GM18861 (cell line): ENCODE measurements at regions not wholly inside any gene's neighbourhood (a gene's known extent, or its start where the extent isn't known, plus 50 kb on each side); places are given as distances from the start of the nearest gene placed in this dataset.
"Not testable (repeated sequence)": the region's sequence is repeated elsewhere in the genome, so short reads cannot be mapped to it uniquely, and the experiment has no call there.

Experiments
- ATAC-seq: cut with Tn5 transposase; IDR thresholded peaks from one replicate; pipeline ENCODE4 v1.9.1; 2021; ENCODE audit not compliant: unreplicated experiment

- ATAC-seq, result peak; percentile 49
Measured at GRCh38 chr10:60479305-60480020, 89.8 kb upstream of the ANK3 start.

- ATAC-seq, result no peak
Measured at GRCh38 chr10:60476451-60476850, 86.8 kb upstream of the ANK3 start.

DNA sequence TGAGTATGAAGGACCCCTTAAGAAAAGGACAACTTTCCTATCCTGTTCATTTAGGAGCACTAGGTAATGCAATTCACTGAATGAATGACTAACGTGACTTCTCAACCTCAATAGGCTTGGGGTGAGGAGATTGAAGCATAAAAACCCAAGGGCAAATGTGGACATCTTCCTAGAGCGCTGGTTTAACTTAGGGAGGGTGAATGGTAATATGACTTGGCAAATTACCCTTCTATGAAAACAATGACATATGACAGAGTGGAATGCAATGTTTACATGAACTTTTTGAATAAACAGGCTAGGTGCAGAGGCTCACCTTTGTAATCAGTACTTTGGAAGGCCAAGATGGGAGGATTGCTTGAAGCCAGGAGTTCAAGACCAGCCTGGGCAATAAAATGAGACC lies 83.9 kb upstream of the ANK3 start:
- ATAC-seq, result no peak

DNA sequence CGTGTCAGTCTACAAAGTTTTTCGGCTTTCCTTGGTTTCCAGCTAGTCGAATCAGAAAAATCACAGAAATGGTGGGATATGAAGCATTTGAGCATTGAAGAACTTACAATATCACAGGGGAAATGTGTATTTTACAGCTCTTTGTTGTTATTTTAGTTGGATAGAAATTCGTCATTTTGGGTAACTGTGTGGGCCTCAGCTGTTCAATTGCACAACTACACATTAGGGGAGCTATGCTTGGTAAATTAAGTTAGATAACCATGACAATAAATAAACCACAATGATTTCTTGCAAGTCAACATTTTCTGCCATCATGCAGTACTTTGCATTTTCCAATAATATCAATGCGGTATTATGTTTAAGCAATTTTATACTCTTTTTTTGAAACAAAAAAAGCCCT lies 80.4 kb upstream of the ANK3 start:
- ATAC-seq, result no peak

GRCh38 chr10:60469147-60469546 lies 79.5 kb upstream of the ANK3 start:
- not testable (repeated sequence) for ATAC-seq

GRCh38 chr10:60467202-60467546 lies 77.5 kb upstream of the ANK3 start:
- ATAC-seq, result no peak

GRCh38 chr10:60466267-60467201 lies 76.9 kb upstream of the ANK3 start:
- no peak for ATAC-seq

GRCh38 chr10:60465801-60466200 lies 76.1 kb upstream of the ANK3 start:
- ATAC-seq, result no peak

GRCh38 chr10:60464659-60465058 lies 75.0 kb upstream of the ANK3 start:
- no peak for ATAC-seq

GRCh38 chr10:60463746-60464145 lies 74.1 kb upstream of the ANK3 start:
- ATAC-seq, result no peak

GRCh38 chr10:60461688-60462087 lies 72.0 kb upstream of the ANK3 start:
- no peak for ATAC-seq

GRCh38 chr10:60459701-60460457 lies 70.2 kb upstream of the ANK3 start:
- no peak for ATAC-seq

DNA sequence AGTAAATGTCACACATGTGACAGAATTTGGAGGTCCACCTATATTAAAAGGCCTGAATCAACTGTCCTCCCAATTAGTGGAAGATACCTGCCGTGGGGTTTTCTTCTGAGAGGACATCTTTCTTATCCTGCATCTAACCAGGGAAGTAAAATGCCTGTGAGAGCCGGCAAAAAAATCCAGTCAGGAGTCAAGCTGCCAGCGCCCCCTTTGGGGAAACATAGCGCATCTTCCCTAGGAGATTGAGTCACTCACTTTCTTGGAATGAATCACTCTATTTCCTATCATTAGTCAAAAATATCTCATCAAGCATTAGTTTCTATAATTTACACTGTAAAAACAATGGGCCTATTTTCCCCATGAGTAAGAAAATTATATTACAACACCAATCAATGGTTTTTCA lies 66.4 kb upstream of the ANK3 start:
- no peak for ATAC-seq

- ATAC-seq, result no peak
Measured at GRCh38 chr10:60454336-60454735, 64.7 kb upstream of the ANK3 start.

DNA sequence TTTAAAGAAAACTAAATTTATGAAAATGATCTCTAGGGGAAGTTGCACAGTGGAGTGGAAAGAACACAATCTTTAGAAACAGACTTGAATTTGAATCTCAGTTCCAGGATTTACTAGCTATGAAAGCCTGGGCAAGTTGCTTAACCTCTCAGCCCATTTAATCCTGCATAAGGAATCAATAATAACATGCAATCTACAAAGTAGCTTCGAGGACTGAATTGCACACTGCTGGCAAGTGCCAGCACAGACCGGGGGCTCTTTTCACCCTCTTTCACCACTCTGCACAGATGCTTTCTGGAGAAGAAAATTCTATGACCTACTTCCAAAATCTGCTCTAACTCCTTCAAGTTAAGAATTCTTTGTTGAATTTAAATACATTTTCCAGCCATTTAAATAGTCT lies 63.4 kb upstream of the ANK3 start:
- ATAC-seq, result no peak

DNA sequence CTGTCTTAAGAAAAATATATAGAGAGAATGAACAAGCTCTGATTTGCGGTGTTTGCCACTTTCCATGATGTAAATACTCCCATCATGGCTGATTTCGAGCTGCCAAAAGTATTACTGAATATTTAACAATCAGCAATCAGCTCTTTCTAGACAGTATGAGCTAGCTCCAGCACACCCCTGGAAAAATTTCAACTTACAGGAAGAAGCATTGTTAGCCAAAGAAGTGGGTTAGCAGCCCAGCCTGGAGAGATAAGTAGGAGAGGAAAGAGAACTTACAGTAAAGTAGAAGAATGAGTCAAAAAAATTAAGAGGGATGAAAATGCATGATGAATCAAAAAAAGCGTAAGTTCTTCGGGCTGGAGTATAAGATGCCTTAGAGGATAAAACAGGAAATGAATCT lies 60.6 kb upstream of the ANK3 start:
- no peak for ATAC-seq

DNA sequence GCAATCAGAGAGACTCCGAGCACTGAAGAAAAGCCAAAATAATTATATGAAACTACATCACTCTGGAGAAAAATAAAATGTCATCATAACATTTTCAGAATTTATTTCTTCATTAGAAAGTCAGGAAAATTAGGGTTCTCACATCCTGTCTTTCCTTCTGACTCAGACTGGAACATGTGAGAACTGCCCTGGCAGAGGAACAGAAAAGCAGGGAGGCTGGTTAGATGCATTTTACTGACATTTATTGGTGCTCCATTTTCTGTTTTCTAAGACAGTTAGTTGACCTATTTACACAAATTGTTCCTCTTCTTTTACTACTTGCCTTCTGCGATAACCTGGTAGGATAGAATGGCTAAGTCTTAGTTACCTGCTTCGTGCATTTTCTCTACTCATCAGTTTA lies 58.6 kb upstream of the ANK3 start:
- ATAC-seq, result no peak

DNA sequence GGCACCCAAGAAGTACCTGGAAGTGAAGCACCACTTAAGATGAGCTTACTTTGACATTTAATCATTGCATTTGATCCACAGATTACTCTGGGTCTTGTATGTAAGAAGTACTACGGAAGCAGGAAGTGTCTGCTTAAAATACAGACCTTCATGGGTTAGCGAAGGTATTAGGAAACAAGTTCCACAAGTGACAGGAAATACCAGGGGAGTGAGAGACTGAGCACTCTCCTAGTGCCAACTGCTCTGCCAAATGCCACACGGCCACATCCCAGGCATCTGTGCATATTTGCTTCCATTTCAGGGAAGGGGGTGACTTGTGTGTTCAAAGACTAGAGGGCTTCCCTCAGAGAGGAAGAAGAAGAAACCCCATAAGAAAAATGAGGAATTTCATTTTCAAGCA lies 57.2 kb upstream of the ANK3 start:
- no peak for ATAC-seq

GRCh38 chr10:60446070-60446833 lies 56.6 kb upstream of the ANK3 start:
- no peak for ATAC-seq

- no peak for ATAC-seq
Measured at GRCh38 chr10:60444494-60445064, 54.9 kb upstream of the ANK3 start.

DNA sequence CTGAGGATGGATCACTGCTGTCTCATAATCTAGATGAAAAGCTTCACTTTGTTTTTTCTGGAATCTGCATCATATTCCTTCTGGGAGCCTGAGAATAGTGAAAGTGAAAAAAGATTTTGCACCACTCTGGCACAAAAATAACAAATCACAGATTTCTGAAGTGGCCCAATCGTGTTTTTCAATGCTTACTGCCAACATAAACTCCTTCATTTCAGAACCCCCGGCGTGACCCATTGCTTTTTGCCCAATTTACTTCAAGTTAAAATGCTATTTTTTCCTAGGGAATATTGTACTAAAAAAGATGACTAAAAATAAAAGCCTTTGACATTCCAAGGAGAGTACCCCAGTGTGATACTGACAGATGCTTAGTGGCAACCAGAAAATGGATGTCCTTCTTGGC lies 53.7 kb upstream of the ANK3 start:
- ATAC-seq, result no peak
